CD4-positive, alpha-beta T cell (primary cell): ENCODE measurements at regions not wholly inside any gene's neighbourhood (a gene's known extent, or its start where the extent isn't known, plus 50 kb on each side); places are given as distances from the start of the nearest gene placed in this dataset.

ENCODE experiments used
- ATAC-seq: fragments of 200-7000 bp; cut with Tn5 transposase; one replicate; pipeline ENCODE4 v1.10.0; 2022; ENCODE audit warnings: mild to moderate bottlenecking; ENCODE audit not compliant: poor library complexity
- CTCF ChIA-PET: fragments of 350-600 bp; sonication (Branson Sonifier 250); formaldehyde crosslinking; loops from one replicate; lab custom pipeline; 2021; ENCODE audit warnings: antibody characterized with exemption, inconsistent platforms; lab: Charles Lee
- POLR2A ChIA-PET: fragments of 350-600 bp; sonication (Branson Sonifier 250); formaldehyde crosslinking; loops from one replicate; lab custom pipeline; 2021; ENCODE audit warnings: antibody characterized with exemption, inconsistent platforms; lab: Charles Lee
- DNase-seq, 14 experiments: peaks; one replicate each; pipeline ENCODE4 v3.0.0-alpha.2; 2013 to 2020; ENCODE audit warnings: mixed read lengths in 2 of 14
- H3K27ac ChIP-seq, 2 donors: one replicate each; pipeline versions ENCODE4 v1.5.1 to v1.7.0; 2013; ENCODE audit warnings: low read length in 2 of 2, low read depth in 1 of 2, mild to moderate bottlenecking in 1 of 2
- H3K27me3 ChIP-seq, 2 experiments: 1 replicate in 1 of 2; 2 replicates in 1 of 2; pipeline versions ENCODE4 v1.6.1 to v1.7.0; 2013; ENCODE audit warnings: low read length in 2 of 2, control low read depth in 1 of 2, mild to moderate bottlenecking in 1 of 2, moderate library complexity in 1 of 2; ENCODE audit not compliant: insufficient read depth in 2 of 2, control insufficient read depth in 1 of 2
- H3K36me3 ChIP-seq: one replicate; pipeline ENCODE4 v1.6.1; 2013; ENCODE audit warnings: low read length, control low read depth; ENCODE audit not compliant: insufficient read depth
- H3K4me1 ChIP-seq: one replicate; pipeline ENCODE4 v1.6.1; 2013; ENCODE audit warnings: low read length, control low read depth; ENCODE audit not compliant: insufficient read depth
- H3K4me3 ChIP-seq: one replicate; pipeline ENCODE4 v1.5.1; 2013; ENCODE audit warnings: mild to moderate bottlenecking, low read length, moderate library complexity
- H3K9me3 ChIP-seq, 2 experiments: 1 replicate in 1 of 2; 2 replicates in 1 of 2; pipeline versions ENCODE4 v1.6.1 to v1.7.0; 2013; ENCODE audit warnings: low read length in 2 of 2, mild to moderate bottlenecking in 2 of 2, control low read depth in 1 of 2, moderate library complexity in 1 of 2; ENCODE audit not compliant: control insufficient read depth in 1 of 2, insufficient read depth in 1 of 2
- H3K27ac Mint-ChIP-seq: one replicate; pipeline ENCODE4 v1.8.0; 2020; ENCODE audit warnings: mixed read lengths
- H3K27me3 Mint-ChIP-seq: one replicate; pipeline ENCODE4 v1.8.0; 2021; ENCODE audit warnings: mixed read lengths
- H3K36me3 Mint-ChIP-seq: one replicate; pipeline ENCODE4 v1.8.0; 2021; ENCODE audit warnings: low read depth, mixed read lengths
- H3K4me1 Mint-ChIP-seq: one replicate; pipeline ENCODE4 v1.8.0; 2021; ENCODE audit warnings: low read depth, mixed read lengths
- H3K4me3 Mint-ChIP-seq: one replicate; pipeline ENCODE4 v1.8.0; 2020; ENCODE audit warnings: mild to moderate bottlenecking, mixed read lengths
- H3K9me3 Mint-ChIP-seq: one replicate; pipeline ENCODE4 v1.8.0; 2020; ENCODE audit warnings: mixed read lengths
- CTCF ChIP-seq: fragments of 200-600 bp; IDR thresholded peaks from one replicate; pipeline ENCODE4 v1.8.0; 2022; ENCODE audit warnings: antibody characterized with exemption, mild to moderate bottlenecking
- intact Hi-C, 2 experiments: fragments of 100-400 bp; cut with DNase I in 1 of 2; cut with micrococcal nuclease in 1 of 2; formaldehyde crosslinking; loops; one replicate each; pipeline versions ENCODE4 v1.15.1 to v1.9.0; 2023 to 2025; cut with DNase I, micrococcal nuclease

GRCh38 chr5:152864991-152865390 is 459.9 kb upstream of the NMUR2 start:
- Histone ChIP-seq H3K36me3 (no peaks in the 10 kb centered on the region), H3K4me3 (no peak overlapping the region), H3K4me1 (no peaks in the 10 kb centered on the region), H3K9me3 (peaks cover 3 to 6% of the 10 kb centered on the region in 2 experiments), H3K27ac (no peak overlapping the region), H3K27me3 (no peaks in the 10 kb centered on the region)
- TF ChIP-seq CTCF: no peak
- Mint-ChIP-seq H3K9me3 (peaks cover 3% of the 10 kb centered on the region), H3K27ac (no peak overlapping the region), H3K36me3 (no peaks in the 10 kb centered on the region), H3K4me1 (no peaks in the 10 kb centered on the region), H3K4me3 (no peak overlapping the region), H3K27me3 (no peaks in the 10 kb centered on the region)
- ATAC-seq (no peak), DNase-seq (no peak)
- intact Hi-C loops: no loop called here
- CTCF ChIA-PET: no interaction called here
- POLR2A ChIA-PET: no interaction called here

- intact Hi-C loops: no loop called here
- CTCF ChIA-PET: no interaction called here
- Histone ChIP-seq H3K27ac (no peak overlapping the region), H3K27me3 (no peaks in the 10 kb centered on the region), H3K36me3 (no peaks in the 10 kb centered on the region), H3K4me1 (no peaks in the 10 kb centered on the region), H3K9me3 (peaks cover 3 to 6% of the 10 kb centered on the region in 2 experiments), H3K4me3 (no peak overlapping the region)
- no peak for TF ChIP-seq CTCF
- H3K4me3 Mint-ChIP-seq: no peak overlapping the region
- H3K9me3 Mint-ChIP-seq: no peaks in the 10 kb centered on the region
- no peaks in the 10 kb centered on the region for H3K27me3 Mint-ChIP-seq
- no peak overlapping the region for H3K27ac Mint-ChIP-seq
- ATAC-seq: no peak
- no peaks in the 10 kb centered on the region for H3K4me1 Mint-ChIP-seq
- POLR2A ChIA-PET: no interaction called here
- no peaks in the 10 kb centered on the region for H3K36me3 Mint-ChIP-seq
- DNase-seq: no peak
Observed at GRCh38 chr5:152869971-152870370, 464.9 kb upstream of the NMUR2 start.

GRCh38 chr5:152882621-152883020 is 477.5 kb upstream of the NMUR2 start:
- POLR2A ChIA-PET: no interaction called here
- TF ChIP-seq CTCF: no peak
- intact Hi-C loops: no loop called here
- Histone ChIP-seq H3K4me3 (no peak overlapping the region), H3K27me3 (no peaks in the 10 kb centered on the region), H3K27ac (no peak overlapping the region), H3K9me3 (no peaks in the 10 kb centered on the region), H3K4me1 (no peaks in the 10 kb centered on the region), H3K36me3 (no peaks in the 10 kb centered on the region)
- Mint-ChIP-seq H3K36me3 (no peaks in the 10 kb centered on the region), H3K4me3 (no peak overlapping the region), H3K27me3 (no peaks in the 10 kb centered on the region), H3K4me1 (no peaks in the 10 kb centered on the region), H3K9me3 (peaks cover 12% of the 10 kb centered on the region), H3K27ac (no peak overlapping the region)
- DNase-seq (no peak), ATAC-seq (no peak)
- CTCF ChIA-PET: no interaction called here
